ENCODE measurements at regions not wholly inside any gene's neighbourhood (a gene's known extent, or its start where the extent isn't known, plus 50 kb on each side); places are given as distances from the start of the nearest gene placed in this dataset.

GRCh38 chr5:124918618-124919017 lies 172.2 kb upstream of the ZNF608 start:
- Histone ChIP-seq H3K27me3 (no peaks in the 10 kb centered on the region), H3K36me3 (no peaks in the 10 kb centered on the region), H3K27ac (no peak overlapping the region), H3K4me1 (peaks cover 8% of the 10 kb centered on the region), H3K9me3 (no peaks in the 10 kb centered on the region), H3K4me3 (no peak overlapping the region)
- no peak for TF ChIP-seq EP300 (IDR thresholded peaks at IDR 0.05)
- TF ChIP-seq CTCF (IDR thresholded peaks at IDR 0.05), result no peak
- TF ChIP-seq POLR2A (IDR thresholded peaks at IDR 0.05), result no peak
- no peak for TF ChIP-seq POLR2AphosphoS5 (IDR thresholded peaks at IDR 0.05)
- no peak for DNase-seq (ENCODE audit: low spot score in 2 of 2)
- 91% methylated on average over 2 of the region's 2 CpGs for WGBS

- Histone ChIP-seq H3K27ac (no peak overlapping the region), H3K9me3 (no peaks in the 10 kb centered on the region), H3K4me1 (peaks cover 8% of the 10 kb centered on the region), H3K27me3 (no peaks in the 10 kb centered on the region), H3K36me3 (no peaks in the 10 kb centered on the region), H3K4me3 (no peak overlapping the region)
- WGBS, result 88% methylated on average over 1 of the region's 1 CpG
- no peak for TF ChIP-seq POLR2A (IDR thresholded peaks at IDR 0.05)
- TF ChIP-seq CTCF (IDR thresholded peaks at IDR 0.05), result no peak
- TF ChIP-seq POLR2AphosphoS5 (IDR thresholded peaks at IDR 0.05), result no peak
- no peak for TF ChIP-seq EP300 (IDR thresholded peaks at IDR 0.05)
- DNase-seq (ENCODE audit: low spot score in 2 of 2), result no peak
These were observed 172.6 kb upstream of the ZNF608 start for GRCh38 chr5:124919076-124919475.

GRCh38 chr5:124919747-124920525 lies 173.5 kb upstream of the ZNF608 start:
- no peak overlapping the region for H3K4me3 ChIP-seq
- no peak overlapping the region for H3K27ac ChIP-seq
- no peaks in the 10 kb centered on the region for H3K9me3 ChIP-seq
- TF ChIP-seq EP300 (IDR thresholded peaks at IDR 0.05) (no peak), POLR2AphosphoS5 (IDR thresholded peaks at IDR 0.05) (no peak), CTCF (IDR thresholded peaks at IDR 0.05) (no peak), POLR2A (IDR thresholded peaks at IDR 0.05) (no peak)
- H3K36me3 ChIP-seq, result no peaks in the 10 kb centered on the region
- 91% methylated on average over 6 of the region's 6 CpGs for WGBS
- no peaks in the 10 kb centered on the region for H3K27me3 ChIP-seq
- peaks cover 8% of the 10 kb centered on the region for H3K4me1 ChIP-seq
- DNase-seq (ENCODE audit: low spot score in 2 of 2), result no peak

- Histone ChIP-seq H3K36me3 (no peaks in the 10 kb centered on the region), H3K4me1 (peaks cover 8% of the 10 kb centered on the region), H3K27ac (no peak overlapping the region), H3K9me3 (no peaks in the 10 kb centered on the region), H3K4me3 (no peak overlapping the region), H3K27me3 (no peaks in the 10 kb centered on the region)
- DNase-seq (ENCODE audit: low spot score in 2 of 2), result no peak
- WGBS, result 86% methylated on average over 9 of the region's 9 CpGs
- TF ChIP-seq POLR2A (IDR thresholded peaks at IDR 0.05) (no peak), CTCF (IDR thresholded peaks at IDR 0.05) (no peak), POLR2AphosphoS5 (IDR thresholded peaks at IDR 0.05) (no peak), EP300 (IDR thresholded peaks at IDR 0.05) (no peak)
These were observed 174.6 kb upstream of the ZNF608 start for GRCh38 chr5:124920909-124921666.

- no peaks in the 10 kb centered on the region for H3K9me3 ChIP-seq
- H3K27me3 ChIP-seq, result no peaks in the 10 kb centered on the region
- H3K4me1 ChIP-seq, result peaks cover 8% of the 10 kb centered on the region
- no peak for TF ChIP-seq POLR2AphosphoS5 (IDR thresholded peaks at IDR 0.05)
- no peak for TF ChIP-seq EP300 (IDR thresholded peaks at IDR 0.05)
- no peak for TF ChIP-seq POLR2A (IDR thresholded peaks at IDR 0.05)
- TF ChIP-seq CTCF (IDR thresholded peaks at IDR 0.05), result no peak
- no peak overlapping the region for H3K27ac ChIP-seq
- no peak for DNase-seq (ENCODE audit: low spot score in 2 of 2)
- H3K4me3 ChIP-seq, result no peak overlapping the region
- H3K36me3 ChIP-seq, result no peaks in the 10 kb centered on the region
- 73% methylated on average over 4 of the region's 4 CpGs for WGBS
These were observed 175.3 kb upstream of the ZNF608 start for GRCh38 chr5:124921694-124922093.

Measured in suprapubic skin (tissue), 4 donors.